K562 (cell line): ENCODE measurements at regions not wholly inside any gene's neighbourhood (a gene's known extent, or its start where the extent isn't known, plus 50 kb on each side); places are given as distances from the start of the nearest gene placed in this dataset.

ENCODE experiments used
- ATAC-seq: fragments of 200-7000 bp; cut with Tn5 transposase; 3 replicates; pipeline ENCODE4 v1.9.1; 2020; ENCODE audit warnings: moderate library complexity
- BruUV-seq: library from RNA; stranded (reverse); fragments of 400-500 nt; replicated peaks from 2 replicates; lab custom pipeline; 2021; lab: Mats Ljungman, UMichigan
- CTCF ChIA-PET: fragments of 300-600 bp; formaldehyde crosslinking; extraction: SDS; loops from one replicate; lab custom pipeline; 2021; ENCODE audit warnings: low intra/inter-chr PET ratio; lab: Yijun Ruan, JAX
- POLR2A ChIA-PET: fragments of 300-600, 350-650 bp; sonication (Branson Sonifier 250); formaldehyde crosslinking; extraction: SDS; loops from one replicate; lab custom pipeline; 2021; ENCODE audit warnings: antibody characterized with exemption, inconsistent platforms; lab: Yijun Ruan, JAX
- DNase-seq, 4 experiments: peaks; one replicate each; pipeline versions ENCODE4 v3.0.0 to v3.0.0-alpha.2; 2011 to 2018; ENCODE audit warnings: low spot score in 3 of 4, mixed read lengths in 3 of 4; ENCODE audit errors: extremely low read depth in 1 of 4
- FAIRE-seq: peaks from 2 replicates; lab custom pipeline; 2011; peaks lifted over from hg19 to GRCh38; lab: Jason Lieb, UNC
- H2AFZ ChIP-seq: 2 replicates; pipeline ENCODE4 v1.6.0; 2011; ENCODE audit warnings: low read depth, low read length, control low read depth, inconsistent platforms
- H3K27ac ChIP-seq: fragments of 200-600 bp; 3 replicates; pipeline ENCODE4 v1.8.0; 2011; ENCODE audit warnings: low read depth, mild to moderate bottlenecking, control low read depth, inconsistent platforms, low read length, moderate library complexity, mixed read lengths; ENCODE audit errors: extremely low read depth
- H3K27me3 ChIP-seq, 2 experiments: fragments of 300-600 bp in 1 of 2; 2 replicates in 1 of 2; 3 replicates in 1 of 2; pipeline versions ENCODE4 v1.6.0 to v1.8.0; 2011; ENCODE audit warnings: inconsistent platforms in 2 of 2, low read length in 2 of 2, mild to moderate bottlenecking in 1 of 2, mixed read lengths in 1 of 2, moderate library complexity in 1 of 2; ENCODE audit not compliant: control insufficient read depth in 2 of 2, insufficient read depth in 2 of 2
- H3K36me3 ChIP-seq: fragments of 300-600 bp; 3 replicates; pipeline ENCODE4 v1.8.0; 2011; ENCODE audit warnings: mild to moderate bottlenecking, low read length, inconsistent platforms; ENCODE audit not compliant: control insufficient read depth, insufficient read depth
- H3K4me1 ChIP-seq, 2 experiments: fragments of 200-600 bp in 1 of 2; replicated peaks in 1 of 2; 2 replicates in 1 of 2; 3 replicates in 1 of 2; pipeline versions ENCODE4 v1.5.1 to v1.8.0; 2011; ENCODE audit warnings: inconsistent platforms in 2 of 2, low read length in 2 of 2, mild to moderate bottlenecking in 1 of 2, mixed read lengths in 1 of 2, moderate library complexity in 1 of 2; ENCODE audit not compliant: control insufficient read depth in 2 of 2, insufficient read depth in 2 of 2
- H3K4me2 ChIP-seq: 2 replicates; pipeline ENCODE4 v1.6.1; 2011; ENCODE audit warnings: low read length, control low read depth, inconsistent platforms, mixed read lengths; ENCODE audit not compliant: insufficient read depth
- H3K4me3 ChIP-seq: fragments of 200-600 bp; sonication (generic), shearing (Covaris generic); 2 replicates; pipeline ENCODE4 v1.5.1; 2016; ENCODE audit warnings: control low read depth, inconsistent platforms
- H3K79me2 ChIP-seq: fragments of 200-600 bp; 3 replicates; pipeline ENCODE4 v1.8.0; 2011; ENCODE audit warnings: low read length, inconsistent platforms; ENCODE audit not compliant: control insufficient read depth, insufficient read depth
- H3K9ac ChIP-seq, 2 experiments: 2 replicates each; pipeline versions ENCODE4 v1.6.0 to v1.6.1; 2011; ENCODE audit warnings: low read depth in 2 of 2, low read length in 2 of 2, control low read depth in 1 of 2, inconsistent platforms in 1 of 2, mild to moderate bottlenecking in 1 of 2, mixed read lengths in 1 of 2; ENCODE audit not compliant: insufficient read depth in 1 of 2
- H3K9me1 ChIP-seq: one replicate; pipeline ENCODE4 v1.6.0; 2011; ENCODE audit warnings: inconsistent platforms, mild to moderate bottlenecking, low read length, moderate library complexity; ENCODE audit not compliant: control insufficient read depth, insufficient read depth
- H3K9me3 ChIP-seq: replicated peaks from 2 replicates; pipeline ENCODE4 v1.5.1; 2011; ENCODE audit warnings: low read depth, low read length, inconsistent platforms; ENCODE audit not compliant: control insufficient read depth, insufficient read depth
- H4K20me1 ChIP-seq: replicated peaks from 2 replicates; pipeline ENCODE4 v1.6.1; 2011; ENCODE audit warnings: low read length, inconsistent platforms, mixed read lengths; ENCODE audit not compliant: control insufficient read depth, insufficient read depth
- BHLHE40 ChIP-seq: IDR thresholded peaks from 2 replicates; pipeline ENCODE4 v1.6.1; 2011; ENCODE audit warnings: low read length, improper control_type of control experiment
- BRF1 ChIP-seq: IDR thresholded peaks from 3 replicates; pipeline ENCODE4 v1.6.1; 2011; ENCODE audit warnings: borderline replicate concordance, mild to moderate bottlenecking; ENCODE audit not compliant: insufficient read length; ENCODE audit errors: extremely low read depth
- GMEB1 ChIP-seq: fragments of 250-450 bp; sonication (Bioruptor Pico); IDR thresholded peaks from 2 replicates; pipeline ENCODE4 v1.4.0; 2020; ENCODE audit warnings: mild to moderate bottlenecking
- KLF16 ChIP-seq: IDR thresholded peaks from 2 replicates; pipeline ENCODE4 v1.6.1; 2016; ENCODE audit warnings: antibody characterized with exemption
- MYC ChIP-seq, 2 experiments: fragments of 250-450 bp in 1 of 2; sonication (Bioruptor Pico) in 1 of 2; IDR thresholded peaks; 2 replicates each; pipeline versions ENCODE4 v1.5.1 to v1.6.1; 2012 to 2021; ENCODE audit warnings: low read depth in 2 of 2, borderline replicate concordance in 1 of 2, improper control_type of control experiment in 1 of 2, low read length in 1 of 2, mild to moderate bottlenecking in 1 of 2, moderate library complexity in 1 of 2
- NEUROD1 ChIP-seq: fragments of 150-350 bp; IDR thresholded peaks from 2 replicates; pipeline ENCODE4 v1.6.1; 2014; ENCODE audit warnings: borderline replicate concordance, low read length, low read depth; ENCODE audit not compliant: partially characterized antibody
- RNF219 ChIP-seq: fragments of 250-450 bp; sonication (Bioruptor Pico); IDR thresholded peaks from 2 replicates; pipeline ENCODE4 v1.5.0; 2022; ENCODE audit warnings: mild to moderate bottlenecking
- WGBS: fragments of 100-300 bp; shearing (Covaris generic); methylation state at CpG from one replicate; pipeline ENCODE4 v1.1.6; 2016; ENCODE audit warnings: low coverage, mixed read lengths; ENCODE audit not compliant: insufficient coverage; ENCODE audit errors: missing lambda C conversion rate; 5-methylcytosine and 5-hydroxymethylcytosine counted together
- in situ Hi-C: fragments of 300-500 bp; cut with MboI; formaldehyde crosslinking; loops from 4 replicates; pipeline ENCODE4 v1.15.0; 2018; ENCODE audit warnings: inconsistent platforms, mixed read lengths
- intact Hi-C: fragments of 100-400 bp; cut with micrococcal nuclease; formaldehyde crosslinking; loops from 2 replicates; pipeline ENCODE4 v1.14.2; 2022
- TF ChIP-seq, protein P1 (sequence below): sonication (generic); formaldehyde crosslinking; IDR thresholded peaks from 2 replicates; pipeline ENCODE4 v1.8.0; 2022; ENCODE audit warnings: mild to moderate bottlenecking, missing genetic modification reagents
- TF ChIP-seq, protein P2 (sequence below): sonication (generic); formaldehyde crosslinking; IDR thresholded peaks from 2 replicates; pipeline ENCODE4 v1.8.0; 2023; ENCODE audit warnings: mild to moderate bottlenecking, missing genetic modification reagents

DNA sequence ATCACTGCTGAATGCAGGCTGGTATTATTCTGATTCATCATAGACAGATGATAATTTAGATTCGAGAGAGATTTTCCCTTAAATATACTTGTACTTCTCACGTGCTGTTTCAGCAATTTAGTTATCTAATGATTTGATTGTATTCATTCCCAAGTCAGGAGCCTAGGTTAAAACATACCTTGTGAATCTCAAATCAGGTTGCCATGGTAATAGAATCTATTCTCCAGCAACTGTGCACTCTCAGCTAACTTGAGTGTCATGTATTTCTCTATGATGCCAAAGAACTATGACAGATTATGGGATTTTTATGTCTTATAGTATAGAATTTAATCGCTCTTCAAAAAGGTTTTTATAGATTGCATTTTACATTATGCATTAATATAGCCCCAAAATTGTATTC, 315.3 kb downstream of the GABRG2 start (continued):
- TF ChIP-seq KLF16 (no peak), BHLHE40 (no peak), BRF1 (no peak), GMEB1 (no peak), NEUROD1 (no peak)
- TF ChIP-seq, protein P1, sequence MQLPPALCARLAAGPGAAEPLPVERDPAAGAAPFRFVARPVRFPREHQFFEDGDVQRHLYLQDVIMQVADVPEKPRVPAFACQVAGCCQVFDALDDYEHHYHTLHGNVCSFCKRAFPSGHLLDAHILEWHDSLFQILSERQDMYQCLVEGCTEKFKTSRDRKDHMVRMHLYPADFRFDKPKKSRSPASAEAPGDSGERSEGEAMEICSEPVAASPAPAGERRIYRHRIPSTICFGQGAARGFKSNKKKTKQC (CRISPR knock-in tag), result no peak

GRCh38 chr5:162384225-162384624, 316.7 kb downstream of the GABRG2 start:
- Histone ChIP-seq H3K79me2 (no peaks in the 10 kb centered on the region), H3K4me3 (no peak overlapping the region), H2AFZ (no peak overlapping the region), H4K20me1 (no peaks in the 10 kb centered on the region), H3K27me3 (no peaks in the 10 kb centered on the region), H3K27ac (no peak overlapping the region), H3K36me3 (no peaks in the 10 kb centered on the region), H3K4me2 (no peak overlapping the region), H3K9me1 (no peaks in the 10 kb centered on the region), H3K9ac (no peak overlapping the region), H3K9me3 (no peaks in the 10 kb centered on the region), H3K4me1 (no peaks in the 10 kb centered on the region)
- no peak for FAIRE-seq
- ATAC-seq, result no peak
- no TSS peak for BruUV-seq
- TF ChIP-seq, protein P2, sequence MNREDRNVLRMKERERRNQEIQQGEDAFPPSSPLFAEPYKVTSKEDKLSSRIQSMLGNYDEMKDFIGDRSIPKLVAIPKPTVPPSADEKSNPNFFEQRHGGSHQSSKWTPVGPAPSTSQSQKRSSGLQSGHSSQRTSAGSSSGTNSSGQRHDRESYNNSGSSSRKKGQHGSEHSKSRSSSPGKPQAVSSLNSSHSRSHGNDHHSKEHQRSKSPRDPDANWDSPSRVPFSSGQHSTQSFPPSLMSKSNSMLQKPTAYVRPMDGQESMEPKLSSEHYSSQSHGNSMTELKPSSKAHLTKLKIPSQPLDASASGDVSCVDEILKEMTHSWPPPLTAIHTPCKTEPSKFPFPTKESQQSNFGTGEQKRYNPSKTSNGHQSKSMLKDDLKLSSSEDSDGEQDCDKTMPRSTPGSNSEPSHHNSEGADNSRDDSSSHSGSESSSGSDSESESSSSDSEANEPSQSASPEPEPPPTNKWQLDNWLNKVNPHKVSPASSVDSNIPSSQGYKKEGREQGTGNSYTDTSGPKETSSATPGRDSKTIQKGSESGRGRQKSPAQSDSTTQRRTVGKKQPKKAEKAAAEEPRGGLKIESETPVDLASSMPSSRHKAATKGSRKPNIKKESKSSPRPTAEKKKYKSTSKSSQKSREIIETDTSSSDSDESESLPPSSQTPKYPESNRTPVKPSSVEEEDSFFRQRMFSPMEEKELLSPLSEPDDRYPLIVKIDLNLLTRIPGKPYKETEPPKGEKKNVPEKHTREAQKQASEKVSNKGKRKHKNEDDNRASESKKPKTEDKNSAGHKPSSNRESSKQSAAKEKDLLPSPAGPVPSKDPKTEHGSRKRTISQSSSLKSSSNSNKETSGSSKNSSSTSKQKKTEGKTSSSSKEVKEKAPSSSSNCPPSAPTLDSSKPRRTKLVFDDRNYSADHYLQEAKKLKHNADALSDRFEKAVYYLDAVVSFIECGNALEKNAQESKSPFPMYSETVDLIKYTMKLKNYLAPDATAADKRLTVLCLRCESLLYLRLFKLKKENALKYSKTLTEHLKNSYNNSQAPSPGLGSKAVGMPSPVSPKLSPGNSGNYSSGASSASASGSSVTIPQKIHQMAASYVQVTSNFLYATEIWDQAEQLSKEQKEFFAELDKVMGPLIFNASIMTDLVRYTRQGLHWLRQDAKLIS (CRISPR knock-in tag), result no peak
- TF ChIP-seq MYC (IDR thresholded peaks at IDR 0.05; ENCODE audit: low read depth, low read length), result no peak
- TF ChIP-seq MYC (CRISPR knock-in tag; IDR thresholded peaks at IDR 0.05; ENCODE audit: borderline replicate concordance, low read depth), result no peak
- no peak for TF ChIP-seq RNF219
- WGBS, result 0% methylated on average over 2 of the region's 2 CpGs
- ChIA-PET CTCF (no interaction called here), POLR2A (no interaction called here)
- DNase-seq, result no peak
- intact Hi-C loops (no loop called here), in situ Hi-C loops (no loop called here)
